Hepatocyte (in vitro differentiated cells): ENCODE measurements at regions not wholly inside any gene's neighbourhood (a gene's known extent, or its start where the extent isn't known, plus 50 kb on each side); places are given as distances from the start of the nearest gene placed in this dataset.

Experiments used
- DNase-seq: peaks from one replicate; pipeline ENCODE4 v3.0.0-alpha.2; 2016; ENCODE audit warnings: low spot score
- H2AFZ ChIP-seq: fragments of 200-600 bp; sonication (generic); 2 replicates; pipeline ENCODE4 v1.6.0; 2016; ENCODE audit warnings: antibody characterized with exemption, mild to moderate bottlenecking
- H3K27ac ChIP-seq: fragments of 200-600 bp; sonication (generic); 2 replicates; pipeline ENCODE4 v1.5.1; 2016; ENCODE audit warnings: mild to moderate bottlenecking
- H3K27me3 ChIP-seq: fragments of 200-600 bp; sonication (generic); 2 replicates; pipeline ENCODE4 v1.6.1; 2016
- H3K36me3 ChIP-seq: fragments of 200-600 bp; sonication (generic); replicated peaks from 2 replicates; pipeline ENCODE4 v1.5.1; 2016; ENCODE audit warnings: low read depth; ENCODE audit not compliant: insufficient read depth
- H3K4me1 ChIP-seq: fragments of 200-600 bp; sonication (generic); 2 replicates; pipeline ENCODE4 v1.5.1; 2016; ENCODE audit warnings: mild to moderate bottlenecking, moderate library complexity; ENCODE audit not compliant: insufficient read depth
- H3K4me2 ChIP-seq: fragments of 200-600 bp; sonication (generic); 2 replicates; pipeline ENCODE4 v1.6.0; 2016
- H3K4me3 ChIP-seq: fragments of 200-600 bp; sonication (generic); 2 replicates; pipeline ENCODE4 v1.5.1; 2016; ENCODE audit warnings: mild to moderate bottlenecking
- H3K79me2 ChIP-seq: fragments of 200-600 bp; sonication (generic); 2 replicates; pipeline ENCODE4 v1.6.0; 2017; ENCODE audit warnings: mild to moderate bottlenecking
- H3K9me2 ChIP-seq: fragments of 200-600 bp; sonication (generic); replicated peaks from 2 replicates; pipeline ENCODE4 v1.6.0; 2017; ENCODE audit warnings: mild to moderate bottlenecking; ENCODE audit not compliant: insufficient read depth
- H3K9me3 ChIP-seq: fragments of 200-600 bp; sonication (generic); 2 replicates; pipeline ENCODE4 v1.5.1; 2016; ENCODE audit warnings: low read depth, mild to moderate bottlenecking
- H4K20me1 ChIP-seq: fragments of 200-600 bp; sonication (generic); 2 replicates; pipeline ENCODE4 v1.6.0; 2016; ENCODE audit warnings: mild to moderate bottlenecking; ENCODE audit not compliant: insufficient read depth, poor library complexity, severe bottlenecking
- CTCF ChIP-seq: fragments of 200-600 bp; sonication (generic); IDR thresholded peaks from 2 replicates; pipeline ENCODE4 v1.5.1; 2016; ENCODE audit warnings: antibody characterized with exemption, mild to moderate bottlenecking; ENCODE audit not compliant: poor library complexity
- EZH2 ChIP-seq: fragments of 200-600 bp; sonication (generic); IDR thresholded peaks from 2 replicates; pipeline ENCODE4 v1.6.1; 2016; ENCODE audit warnings: antibody characterized with exemption, mild to moderate bottlenecking, borderline replicate concordance
- EZH2phosphoT487 ChIP-seq: fragments of 200-600 bp; sonication (generic); IDR thresholded peaks from one replicate; pipeline ENCODE4 v1.6.1; 2018; ENCODE audit warnings: antibody characterized with exemption, mild to moderate bottlenecking, low read depth, moderate library complexity; ENCODE audit not compliant: unreplicated experiment, severe bottlenecking
- WGBS: methylation state at CpG from one replicate; pipeline ENCODE4 v1.1.6; 2016; ENCODE audit warnings: low lambda C conversion rate; ENCODE audit errors: missing lambda C conversion rate; 5-methylcytosine and 5-hydroxymethylcytosine counted together

GRCh38 chr13:31653730-31654129 lies 85.6 kb upstream of the RXFP2 start:
- no peak for TF ChIP-seq EZH2phosphoT487
- TF ChIP-seq CTCF: no peak
- TF ChIP-seq EZH2: no peak

GRCh38 chr13:31663880-31664585 lies 75.3 kb upstream of the RXFP2 start:
- Histone ChIP-seq H3K27ac (no peak overlapping the region), H3K4me2 (no peak overlapping the region), H3K4me1 (no peaks in the 10 kb centered on the region), H3K9me2 (no peaks in the 10 kb centered on the region), H3K4me3 (no peak overlapping the region), H4K20me1 (no peaks in the 10 kb centered on the region), H3K36me3 (no peaks in the 10 kb centered on the region), H3K9me3 (no peaks in the 10 kb centered on the region), H3K79me2 (no peaks in the 10 kb centered on the region), H2AFZ (no peak overlapping the region), H3K27me3 (no peaks in the 10 kb centered on the region)
- DNase-seq: no peak
- WGBS: 33% methylated on average over 1 of the region's 1 CpG
- TF ChIP-seq EZH2phosphoT487 (no peak), CTCF (no peak), EZH2 (no peak)

More at GRCh38 chr13:31653730-31654129, 85.6 kb upstream of the RXFP2 start:
- H3K9me3 ChIP-seq: no peaks in the 10 kb centered on the region
- WGBS: 42% methylated on average over 2 of the region's 2 CpGs
- H3K27ac ChIP-seq: no peak overlapping the region
- no peaks in the 10 kb centered on the region for H3K79me2 ChIP-seq
- no peaks in the 10 kb centered on the region for H3K36me3 ChIP-seq
- H3K4me1 ChIP-seq: no peaks in the 10 kb centered on the region
- no peak overlapping the region for H3K4me3 ChIP-seq
- no peaks in the 10 kb centered on the region for H3K27me3 ChIP-seq
- DNase-seq: no peak
- H4K20me1 ChIP-seq: no peaks in the 10 kb centered on the region
- H2AFZ ChIP-seq: no peak overlapping the region
- no peaks in the 10 kb centered on the region for H3K9me2 ChIP-seq
- no peak overlapping the region for H3K4me2 ChIP-seq

GRCh38 chr13:31670831-31671617 lies 68.3 kb upstream of the RXFP2 start:
- Histone ChIP-seq H3K4me2 (no peak overlapping the region), H3K27ac (no peak overlapping the region), H3K9me2 (no peaks in the 10 kb centered on the region), H3K27me3 (no peaks in the 10 kb centered on the region), H3K4me1 (no peaks in the 10 kb centered on the region), H3K36me3 (no peaks in the 10 kb centered on the region), H2AFZ (no peak overlapping the region), H3K79me2 (no peaks in the 10 kb centered on the region), H3K9me3 (no peaks in the 10 kb centered on the region), H3K4me3 (no peak overlapping the region), H4K20me1 (no peaks in the 10 kb centered on the region)
- TF ChIP-seq EZH2 (no peak), CTCF (no peak), EZH2phosphoT487 (no peak)
- no peak for DNase-seq
- WGBS: 77% methylated on average over 1 of the region's 1 CpG
